OCI-LY1 (cell line): ENCODE measurements at regions not wholly inside any gene's neighbourhood (a gene's known extent, or its start where the extent isn't known, plus 50 kb on each side); places are given as distances from the start of the nearest gene placed in this dataset.

Source experiments
- EZH2 ChIP-seq: fragments of 200-600 bp; sonication (generic), shearing (Covaris generic); IDR thresholded peaks from 2 replicates; pipeline ENCODE4 v1.8.0; 2017; ENCODE audit warnings: borderline replicate concordance, mixed run types, mild to moderate bottlenecking, antibody characterized with exemption, low read length, moderate library complexity, mixed read lengths
- TF ChIP-seq, protein P1 (sequence below): fragments of 200-600 bp; sonication (generic), shearing (Covaris generic); IDR thresholded peaks from 2 replicates; pipeline ENCODE4 v1.5.1; 2017; ENCODE audit warnings: mild to moderate bottlenecking, antibody characterized with exemption, low read length, moderate library complexity, mixed read lengths

DNA sequence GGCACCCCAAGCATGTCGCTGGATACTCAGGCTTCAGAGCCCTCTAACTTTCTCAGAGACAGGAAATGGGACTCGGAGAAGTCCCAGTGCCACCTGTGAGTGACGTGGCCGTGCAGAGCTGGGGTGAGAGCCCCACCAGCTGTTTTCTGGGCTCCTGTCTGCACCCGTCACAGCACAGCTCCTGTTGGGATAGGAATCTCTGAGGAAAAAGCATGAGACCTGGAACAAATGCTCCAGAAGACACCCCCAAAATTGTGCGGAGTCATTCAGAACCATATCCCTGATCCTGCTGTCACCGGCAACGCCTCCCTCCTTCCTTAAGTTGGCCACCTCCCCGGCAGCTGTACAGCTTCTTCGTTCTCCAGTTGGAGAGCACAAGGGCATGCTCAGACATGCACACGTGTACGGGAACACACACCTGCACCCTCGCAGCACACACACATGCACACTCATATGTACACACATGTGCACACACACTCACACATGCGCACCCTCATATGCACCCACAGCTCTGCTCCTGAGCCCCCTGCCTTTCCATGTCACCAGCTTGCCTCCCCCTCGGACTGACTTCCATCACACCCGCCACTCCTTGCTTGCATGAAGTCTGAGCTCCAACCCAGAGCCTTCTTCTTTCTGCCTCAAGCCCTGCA is 1430.0 kb downstream of the BRD1 start:
- TF ChIP-seq, protein P1, sequence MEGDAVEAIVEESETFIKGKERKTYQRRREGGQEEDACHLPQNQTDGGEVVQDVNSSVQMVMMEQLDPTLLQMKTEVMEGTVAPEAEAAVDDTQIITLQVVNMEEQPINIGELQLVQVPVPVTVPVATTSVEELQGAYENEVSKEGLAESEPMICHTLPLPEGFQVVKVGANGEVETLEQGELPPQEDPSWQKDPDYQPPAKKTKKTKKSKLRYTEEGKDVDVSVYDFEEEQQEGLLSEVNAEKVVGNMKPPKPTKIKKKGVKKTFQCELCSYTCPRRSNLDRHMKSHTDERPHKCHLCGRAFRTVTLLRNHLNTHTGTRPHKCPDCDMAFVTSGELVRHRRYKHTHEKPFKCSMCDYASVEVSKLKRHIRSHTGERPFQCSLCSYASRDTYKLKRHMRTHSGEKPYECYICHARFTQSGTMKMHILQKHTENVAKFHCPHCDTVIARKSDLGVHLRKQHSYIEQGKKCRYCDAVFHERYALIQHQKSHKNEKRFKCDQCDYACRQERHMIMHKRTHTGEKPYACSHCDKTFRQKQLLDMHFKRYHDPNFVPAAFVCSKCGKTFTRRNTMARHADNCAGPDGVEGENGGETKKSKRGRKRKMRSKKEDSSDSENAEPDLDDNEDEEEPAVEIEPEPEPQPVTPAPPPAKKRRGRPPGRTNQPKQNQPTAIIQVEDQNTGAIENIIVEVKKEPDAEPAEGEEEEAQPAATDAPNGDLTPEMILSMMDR = no peak
- no peak for TF ChIP-seq EZH2
